Kidney (tissue), 13 donors: ENCODE measurements at regions not wholly inside any gene's neighbourhood (a gene's known extent, or its start where the extent isn't known, plus 50 kb on each side); places are given as distances from the start of the nearest gene placed in this dataset.
"Not testable (repeated sequence)": the region's sequence is repeated elsewhere in the genome, so short reads cannot be mapped to it uniquely, and the experiment has no call there.

ENCODE experiments used
- DNase-seq, 5 donors: peaks; one replicate each; pipeline ENCODE4 v3.0.0-alpha.2; 2013 to 2020
- FAIRE-seq: peaks from 2 replicates; lab custom pipeline; 2012; peaks lifted over from hg19 to GRCh38; lab: Jason Lieb, UNC
- H3K27ac ChIP-seq, 2 donors: one replicate each; pipeline ENCODE4 v1.7.0; 2013; ENCODE audit warnings: low read depth in 2 of 2, low read length in 2 of 2, inconsistent platforms in 1 of 2
- H3K27me3 ChIP-seq: one replicate; pipeline ENCODE4 v1.7.1; 2013; ENCODE audit warnings: low read length, inconsistent platforms; ENCODE audit not compliant: control insufficient read depth, insufficient read depth
- H3K36me3 ChIP-seq, 3 donors: one replicate each; pipeline versions ENCODE4 v1.7.0 to v1.7.1; 2013; ENCODE audit warnings: low read length in 3 of 3, control low read depth in 1 of 3, inconsistent platforms in 1 of 3; ENCODE audit not compliant: insufficient read depth in 3 of 3, control insufficient read depth in 2 of 3
- H3K4me1 ChIP-seq, 3 donors: one replicate each; pipeline versions ENCODE4 v1.7.0 to v1.7.1; 2013; ENCODE audit warnings: low read length in 3 of 3, inconsistent platforms in 1 of 3, low read depth in 1 of 3; ENCODE audit not compliant: control insufficient read depth in 2 of 3, insufficient read depth in 2 of 3
- H3K4me3 ChIP-seq, 3 donors: one replicate each; pipeline versions ENCODE4 v1.7.0 to v1.8.1; 2013; ENCODE audit warnings: low read length in 3 of 3, control low read depth in 1 of 3, inconsistent platforms in 1 of 3
- H3K9ac ChIP-seq, 3 donors: one replicate each; pipeline versions ENCODE4 v1.7.0 to v1.7.1; 2013; ENCODE audit warnings: low read length in 3 of 3, control low read depth in 1 of 3, inconsistent platforms in 1 of 3
- H3K9me3 ChIP-seq, 3 donors: one replicate each; pipeline versions ENCODE4 v1.7.0 to v1.7.1; 2013; ENCODE audit warnings: low read length in 3 of 3, control low read depth in 1 of 3, inconsistent platforms in 1 of 3; ENCODE audit not compliant: control insufficient read depth in 2 of 3, insufficient read depth in 1 of 3
- intact Hi-C: fragments of 100-400 bp; cut with DNase I; formaldehyde crosslinking; loops from one replicate; pipeline ENCODE4 v1.11.1; 2022
- TF ChIP-seq, protein P1 (sequence below): IDR thresholded peaks from 3 replicates; pipeline ENCODE4 v1.5.1; 2012; ENCODE audit warnings: mild to moderate bottlenecking, moderate library complexity, borderline replicate concordance; ENCODE audit not compliant: insufficient read depth; ENCODE audit errors: extremely low read depth
- donor health status: control.
- donor health status: control.
- donor health status: control.
- donor health status: control.
- donor health status: control.
- donor health status: DM: yes; HTN: yes; CAD: no.
- donor health status: Normal renal cell carcinoma (clear cell type).

GRCh38 chrX:31014474-31014873 lies 57.4 kb downstream of the FTHL17 start:
- H3K9me3 ChIP-seq, intact Hi-C loops, H3K4me3 ChIP-seq, DNase-seq, H3K27ac ChIP-seq, H3K4me1 ChIP-seq, H3K9ac ChIP-seq, FAIRE-seq, H3K36me3 ChIP-seq, H3K27me3 ChIP-seq: not testable (repeated sequence)

DNA sequence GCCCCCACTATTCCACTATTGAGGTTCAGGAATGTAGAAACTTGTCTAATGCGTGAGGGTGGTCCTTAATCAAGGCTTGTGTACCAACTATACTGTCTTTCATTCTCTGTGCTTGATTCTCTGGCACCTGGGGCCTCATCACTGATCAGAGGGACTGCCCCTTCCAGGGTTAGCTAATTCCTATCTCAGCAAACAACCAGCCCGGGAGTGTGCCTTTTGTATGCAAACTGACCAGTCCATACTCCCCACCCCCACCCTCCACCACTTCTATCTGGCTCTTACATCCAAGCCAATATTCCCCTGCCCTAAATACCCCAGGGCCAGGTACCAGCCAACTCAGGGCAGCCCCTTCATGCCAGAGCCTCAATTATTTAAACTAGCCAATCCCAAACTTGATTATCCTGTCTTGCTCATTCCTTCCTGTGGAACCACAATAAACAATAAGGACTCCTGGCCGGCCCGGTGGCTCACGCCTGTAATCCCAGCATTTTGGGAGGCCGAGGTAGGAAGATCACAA lies 59.3 kb downstream of the FTHL17 start:
- Histone ChIP-seq H3K27ac (no peak overlapping the region), H3K9ac (no peak overlapping the region), H3K4me3 (no peak overlapping the region), H3K27me3 (no peaks in the 10 kb centered on the region), H3K4me1 (no peaks in the 10 kb centered on the region), H3K9me3 (no peaks in the 10 kb centered on the region), H3K36me3 (no peaks in the 10 kb centered on the region)
- TF ChIP-seq, protein P1, sequence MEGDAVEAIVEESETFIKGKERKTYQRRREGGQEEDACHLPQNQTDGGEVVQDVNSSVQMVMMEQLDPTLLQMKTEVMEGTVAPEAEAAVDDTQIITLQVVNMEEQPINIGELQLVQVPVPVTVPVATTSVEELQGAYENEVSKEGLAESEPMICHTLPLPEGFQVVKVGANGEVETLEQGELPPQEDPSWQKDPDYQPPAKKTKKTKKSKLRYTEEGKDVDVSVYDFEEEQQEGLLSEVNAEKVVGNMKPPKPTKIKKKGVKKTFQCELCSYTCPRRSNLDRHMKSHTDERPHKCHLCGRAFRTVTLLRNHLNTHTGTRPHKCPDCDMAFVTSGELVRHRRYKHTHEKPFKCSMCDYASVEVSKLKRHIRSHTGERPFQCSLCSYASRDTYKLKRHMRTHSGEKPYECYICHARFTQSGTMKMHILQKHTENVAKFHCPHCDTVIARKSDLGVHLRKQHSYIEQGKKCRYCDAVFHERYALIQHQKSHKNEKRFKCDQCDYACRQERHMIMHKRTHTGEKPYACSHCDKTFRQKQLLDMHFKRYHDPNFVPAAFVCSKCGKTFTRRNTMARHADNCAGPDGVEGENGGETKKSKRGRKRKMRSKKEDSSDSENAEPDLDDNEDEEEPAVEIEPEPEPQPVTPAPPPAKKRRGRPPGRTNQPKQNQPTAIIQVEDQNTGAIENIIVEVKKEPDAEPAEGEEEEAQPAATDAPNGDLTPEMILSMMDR, result no peak
- FAIRE-seq (no peak), DNase-seq (no peak)
- intact Hi-C loops, result no loop called here

DNA sequence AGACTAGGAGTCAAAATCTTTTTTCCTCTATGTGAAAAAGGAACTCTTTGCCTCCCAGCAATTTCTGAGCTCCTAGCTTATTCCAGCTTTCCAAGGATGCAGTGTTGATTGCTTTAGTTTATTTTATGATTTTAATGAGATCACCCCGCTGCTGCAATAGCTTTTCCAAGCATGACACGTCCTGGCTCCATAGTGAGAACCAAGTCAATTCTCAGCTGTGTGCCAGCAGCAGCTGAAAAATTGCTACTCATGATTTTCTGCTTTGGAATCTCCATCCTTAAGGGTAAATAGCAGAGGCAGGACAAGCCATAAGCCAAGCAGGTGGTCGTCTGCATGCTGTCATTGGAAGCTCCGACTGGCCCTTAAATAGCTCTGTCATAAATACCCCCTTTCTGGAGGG lies 64.5 kb downstream of the FTHL17 start:
- DNase-seq (no peak), FAIRE-seq (no peak)
- Histone ChIP-seq H3K27ac (no peak overlapping the region), H3K27me3 (no peaks in the 10 kb centered on the region), H3K4me3 (no peak overlapping the region), H3K9ac (no peak overlapping the region), H3K9me3 (no peaks in the 10 kb centered on the region), H3K36me3 (no peaks in the 10 kb centered on the region), H3K4me1 (no peaks in the 10 kb centered on the region)
- TF ChIP-seq, protein P1, result no peak
- intact Hi-C loops, result no loop called here

GRCh38 chrX:31006027-31006426 lies 65.8 kb downstream of the FTHL17 start:
- H3K27me3 ChIP-seq, result no peaks in the 10 kb centered on the region
- no peak overlapping the region for H3K4me3 ChIP-seq
- no peaks in the 10 kb centered on the region for H3K9me3 ChIP-seq
- intact Hi-C loops, result no loop called here
- H3K36me3 ChIP-seq, result no peaks in the 10 kb centered on the region
- H3K4me1 ChIP-seq, result no peaks in the 10 kb centered on the region
- H3K9ac ChIP-seq, result no peak overlapping the region
- TF ChIP-seq, protein P1, result no peak
- no peak for DNase-seq
- no peak for FAIRE-seq
- H3K27ac ChIP-seq, result no peak overlapping the region
